ENCODE measurements at regions not wholly inside any gene's neighbourhood (a gene's known extent, or its start where the extent isn't known, plus 50 kb on each side); places are given as distances from the start of the nearest gene placed in this dataset.

- Histone ChIP-seq H3K4me1 (peaks cover 0 to 7% (median 0%) of the 10 kb centered on the region in 3 donors), H3K4me3 (no peak overlapping the region), H3K27me3 (no peaks in the 10 kb centered on the region), H3K27ac (no peak overlapping the region), H3K9me3 (no peaks in the 10 kb centered on the region), H3K36me3 (no peaks in the 10 kb centered on the region)
- no peak for ATAC-seq
- TF ChIP-seq POLR2AphosphoS5 (IDR thresholded peaks at IDR 0.05) (no peak), EP300 (IDR thresholded peaks at IDR 0.05) (no peak), CTCF (IDR thresholded peaks at IDR 0.05) (no peak), POLR2A (IDR thresholded peaks at IDR 0.05) (no peak)
These were observed 59.7 kb downstream of the TEX35 start for GRCh38 chr1:178572604-178573003.

GRCh38 chr1:178573330-178573729 is 60.4 kb downstream of the TEX35 start:
- no peak for TF ChIP-seq EP300 (IDR thresholded peaks at IDR 0.05)
- TF ChIP-seq POLR2AphosphoS5 (IDR thresholded peaks at IDR 0.05) = no peak
- no peak for TF ChIP-seq CTCF (IDR thresholded peaks at IDR 0.05)
- no peak for TF ChIP-seq POLR2A (IDR thresholded peaks at IDR 0.05)
- no peak for ATAC-seq
- 63 to 84% methylated on average over 3 of the region's 3 CpGs for WGBS, 2 donors (ENCODE audit: low coverage in 1 of 2)
- no peak overlapping the region for H3K4me3 ChIP-seq
- peaks cover 0 to 7% (median 0%) of the 10 kb centered on the region in 3 donors for H3K4me1 ChIP-seq
- H3K27ac ChIP-seq = no peak overlapping the region
- H3K9me3 ChIP-seq = no peaks in the 10 kb centered on the region
- no peaks in the 10 kb centered on the region for H3K27me3 ChIP-seq
- H3K36me3 ChIP-seq = no peaks in the 10 kb centered on the region

GRCh38 chr1:178574345-178574744 is 61.4 kb downstream of the TEX35 start:
- Histone ChIP-seq H3K9me3 (no peaks in the 10 kb centered on the region), H3K27me3 (no peaks in the 10 kb centered on the region), H3K36me3 (no peaks in the 10 kb centered on the region), H3K4me3 (no peak overlapping the region), H3K27ac (no peak overlapping the region), H3K4me1 (peaks cover 0 to 7% (median 0%) of the 10 kb centered on the region in 3 donors)
- no peak for ATAC-seq
- WGBS, 2 donors (ENCODE audit: low coverage in 1 of 2) = 69 to 71% methylated on average over 2 of the region's 2 CpGs
- TF ChIP-seq POLR2A (IDR thresholded peaks at IDR 0.05) (no peak), EP300 (IDR thresholded peaks at IDR 0.05) (no peak), POLR2AphosphoS5 (IDR thresholded peaks at IDR 0.05) (no peak), CTCF (IDR thresholded peaks at IDR 0.05) (no peak)

GRCh38 chr1:178575611-178576361 is 62.9 kb downstream of the TEX35 start:
- H3K9me3 ChIP-seq = no peaks in the 10 kb centered on the region
- 13 to 17% methylated on average over 2 of the region's 3 CpGs for WGBS, 2 donors (ENCODE audit: low coverage in 1 of 2)
- ATAC-seq = no peak

More at GRCh38 chr1:178575611-178576361, 62.9 kb downstream of the TEX35 start:
- Histone ChIP-seq H3K36me3 (no peaks in the 10 kb centered on the region), H3K27me3 (no peaks in the 10 kb centered on the region), H3K4me1 (peaks cover 0 to 7% (median 0%) of the 10 kb centered on the region in 3 donors), H3K27ac (no peak overlapping the region), H3K4me3 (no peak overlapping the region)
- no peak for TF ChIP-seq POLR2A (IDR thresholded peaks at IDR 0.05)
- no peak for TF ChIP-seq POLR2AphosphoS5 (IDR thresholded peaks at IDR 0.05)
- TF ChIP-seq EP300 (IDR thresholded peaks at IDR 0.05) = no peak
- TF ChIP-seq CTCF (IDR thresholded peaks at IDR 0.05) = no peak

Measured in gastroesophageal sphincter (tissue), 4 donors.